Endodermal cell (in vitro differentiated cells): ENCODE measurements at regions not wholly inside any gene's neighbourhood (a gene's known extent, or its start where the extent isn't known, plus 50 kb on each side); places are given as distances from the start of the nearest gene placed in this dataset.
"Not testable (repeated sequence)": the region's sequence is repeated elsewhere in the genome, so short reads cannot be mapped to it uniquely, and the experiment has no call there.

Experiments
- DNase-seq: peaks from one replicate; pipeline ENCODE4 v3.0.0-alpha.2; 2017
- H3K27ac ChIP-seq: 2 replicates; pipeline ENCODE4 v1.5.1; 2013; ENCODE audit warnings: mild to moderate bottlenecking, low read depth, low read length, moderate library complexity
- H3K27me3 ChIP-seq: 2 replicates; pipeline ENCODE4 v1.6.1; 2013; ENCODE audit warnings: mild to moderate bottlenecking, low read length, moderate library complexity; ENCODE audit not compliant: insufficient read depth, control insufficient read depth, poor library complexity, severe bottlenecking
- H3K36me3 ChIP-seq: 2 replicates; pipeline ENCODE4 v1.7.0; 2013; ENCODE audit warnings: mild to moderate bottlenecking, low read length, moderate library complexity; ENCODE audit not compliant: control insufficient read depth, insufficient read depth
- H3K4me1 ChIP-seq: one replicate; pipeline ENCODE4 v1.7.0; 2013; ENCODE audit warnings: low read length; ENCODE audit not compliant: control insufficient read depth, insufficient read depth
- H3K4me3 ChIP-seq: 2 replicates; pipeline ENCODE4 v1.5.1; 2013; ENCODE audit warnings: mild to moderate bottlenecking, low read length, moderate library complexity
- H3K9ac ChIP-seq: 2 replicates; pipeline ENCODE4 v1.6.1; 2013; ENCODE audit warnings: mild to moderate bottlenecking, low read length, moderate library complexity; ENCODE audit not compliant: poor library complexity, severe bottlenecking; ENCODE audit errors: extremely low read depth
- H3K9me3 ChIP-seq: 2 replicates; pipeline ENCODE4 v1.6.1; 2013; ENCODE audit warnings: mild to moderate bottlenecking, low read length, moderate library complexity; ENCODE audit not compliant: control insufficient read depth
- H3K27ac Mint-ChIP-seq: 2 replicates; pipeline ENCODE4 v1.8.0; 2020; ENCODE audit warnings: mixed read lengths
- H3K27me3 Mint-ChIP-seq: 2 replicates; pipeline ENCODE4 v1.8.0; 2021; ENCODE audit warnings: mild to moderate bottlenecking, mixed read lengths; ENCODE audit not compliant: insufficient read depth
- H3K36me3 Mint-ChIP-seq: 2 replicates; pipeline ENCODE4 v1.8.0; 2020; ENCODE audit warnings: low read depth, mixed read lengths
- H3K4me1 Mint-ChIP-seq: 2 replicates; pipeline ENCODE4 v1.8.0; 2020; ENCODE audit warnings: mixed read lengths
- H3K4me3 Mint-ChIP-seq: 2 replicates; pipeline ENCODE4 v1.8.0; 2020; ENCODE audit warnings: mild to moderate bottlenecking, moderate library complexity, mixed read lengths
- H3K9me3 Mint-ChIP-seq: 2 replicates; pipeline ENCODE4 v1.8.0; 2020; ENCODE audit warnings: mild to moderate bottlenecking, mixed read lengths
- CTCF ChIP-seq: fragments of 200-600 bp; sonication (generic); conservative IDR thresholded peaks from 2 replicates; pipeline ENCODE4 v1.5.0; 2021; ENCODE audit warnings: antibody characterized with exemption, mild to moderate bottlenecking
- WGBS, 2 experiments: methylation state at CpG; one replicate each; pipeline versions ENCODE4 v1.1.5 to v1.1.7; 2013; ENCODE audit warnings: missing lambda C conversion rate in 2 of 2, mixed read lengths in 1 of 2; ENCODE audit not compliant: insufficient coverage in 1 of 2, insufficient read length in 1 of 2; 5-methylcytosine and 5-hydroxymethylcytosine counted together

GRCh38 chr2:167637741-167638140 lies 609.7 kb downstream of the STK39 start:
- H3K4me3 ChIP-seq = no peak overlapping the region
- no peak overlapping the region for H3K27ac ChIP-seq
- H3K4me3 Mint-ChIP-seq = no peak overlapping the region
- peaks cover 8% of the 10 kb centered on the region for H3K9me3 Mint-ChIP-seq
- no peak for TF ChIP-seq CTCF
- H3K36me3 Mint-ChIP-seq = no peaks in the 10 kb centered on the region
- H3K27ac Mint-ChIP-seq = no peak overlapping the region
- H3K4me1 Mint-ChIP-seq = no peaks in the 10 kb centered on the region
- H3K9me3 ChIP-seq = no peaks in the 10 kb centered on the region
- no peaks in the 10 kb centered on the region for H3K36me3 ChIP-seq
- no peaks in the 10 kb centered on the region for H3K27me3 Mint-ChIP-seq
- no peak for DNase-seq
- H3K4me1 ChIP-seq = no peaks in the 10 kb centered on the region
- no peaks in the 10 kb centered on the region for H3K27me3 ChIP-seq
- no peak overlapping the region for H3K9ac ChIP-seq

GRCh38 chr2:167632271-167632670 lies 615.1 kb downstream of the STK39 start:
- H3K4me1 Mint-ChIP-seq, H3K27me3 Mint-ChIP-seq, H3K27ac ChIP-seq, H3K4me1 ChIP-seq, H3K36me3 ChIP-seq, H3K27me3 ChIP-seq, H3K27ac Mint-ChIP-seq, H3K4me3 ChIP-seq, H3K4me3 Mint-ChIP-seq, H3K9me3 ChIP-seq, H3K36me3 Mint-ChIP-seq, DNase-seq, H3K9ac ChIP-seq: not testable (repeated sequence)
- 88 to 92% methylated on average over 1 of the region's 1 CpG for WGBS, 2 experiments
- peaks cover 19% of the 10 kb centered on the region for H3K9me3 Mint-ChIP-seq

- H3K36me3 Mint-ChIP-seq = no peaks in the 10 kb centered on the region
Measured at GRCh38 chr2:167626961-167627360, 620.4 kb downstream of the STK39 start.

More at GRCh38 chr2:167626961-167627360, 620.4 kb downstream of the STK39 start:
- H3K36me3 ChIP-seq = no peaks in the 10 kb centered on the region
- H3K27ac Mint-ChIP-seq = no peak overlapping the region
- no peak for DNase-seq
- H3K4me3 Mint-ChIP-seq = no peak overlapping the region
- no peaks in the 10 kb centered on the region for H3K4me1 Mint-ChIP-seq
- no peaks in the 10 kb centered on the region for H3K4me1 ChIP-seq
- TF ChIP-seq CTCF = no peak
- no peak overlapping the region for H3K27ac ChIP-seq
- no peak overlapping the region for H3K4me3 ChIP-seq
- peaks cover 7% of the 10 kb centered on the region for H3K9me3 Mint-ChIP-seq
- H3K27me3 ChIP-seq = no peaks in the 10 kb centered on the region
- H3K27me3 Mint-ChIP-seq = no peaks in the 10 kb centered on the region
- no peak overlapping the region for H3K9ac ChIP-seq
- peaks cover 1% of the 10 kb centered on the region for H3K9me3 ChIP-seq
